K562 (cell line): ENCODE measurements at regions not wholly inside any gene's neighbourhood (a gene's known extent, or its start where the extent isn't known, plus 50 kb on each side); places are given as distances from the start of the nearest gene placed in this dataset.

Experiments used
- ARID3B ChIP-seq: fragments of 250-450 bp; sonication (Bioruptor Pico); IDR thresholded peaks from 2 replicates; pipeline ENCODE4 v1.4.0; 2020; ENCODE audit warnings: borderline replicate concordance
- ATF3 ChIP-seq, 2 experiments: fragments of 450-650 bp in 1 of 2; sonication (generic) in 1 of 2; formaldehyde crosslinking in 1 of 2; IDR thresholded peaks in 1 of 2; conservative IDR thresholded peaks in 1 of 2; 2 replicates each; pipeline versions ENCODE4 v1.6.1 to v1.8.1; 2016 to 2023; ENCODE audit warnings: mild to moderate bottlenecking in 2 of 2, moderate library complexity in 2 of 2, inconsistent platforms in 1 of 2, missing genetic modification reagents in 1 of 2
- EZH2 ChIP-seq: IDR thresholded peaks from 2 replicates; pipeline ENCODE4 v1.6.1; 2012; ENCODE audit warnings: low read depth, mild to moderate bottlenecking, inconsistent platforms, low read length, borderline replicate concordance
- MCM7 ChIP-seq, 2 experiments: fragments of 450-650 bp; IDR thresholded peaks; 2 replicates each; pipeline ENCODE4 v1.6.1; 2016 to 2018
- TAF1 ChIP-seq: IDR thresholded peaks from 2 replicates; pipeline ENCODE4 v1.6.1; 2011; ENCODE audit warnings: mild to moderate bottlenecking, low read length, moderate library complexity; ENCODE audit not compliant: insufficient read depth, control insufficient read depth, severe bottlenecking; ENCODE audit errors: extremely low read depth
- ZKSCAN3 ChIP-seq: fragments of 250-450 bp; sonication (Bioruptor Pico); IDR thresholded peaks from 2 replicates; pipeline ENCODE4 v1.4.0; 2020
- TF ChIP-seq, protein P1 (sequence below), 3 experiments: IDR thresholded peaks in 2 of 3; conservative IDR thresholded peaks in 1 of 3; 2 replicates each; pipeline ENCODE4 v1.5.1; 2011 to 2012; ENCODE audit warnings: low read length in 3 of 3, mild to moderate bottlenecking in 3 of 3, control low read depth in 2 of 3, improper control_type of control experiment in 1 of 3, inconsistent platforms in 1 of 3, low read depth in 1 of 3, mixed read lengths in 1 of 3, moderate library complexity in 1 of 3; ENCODE audit not compliant: insufficient read depth in 2 of 3

DNA sequence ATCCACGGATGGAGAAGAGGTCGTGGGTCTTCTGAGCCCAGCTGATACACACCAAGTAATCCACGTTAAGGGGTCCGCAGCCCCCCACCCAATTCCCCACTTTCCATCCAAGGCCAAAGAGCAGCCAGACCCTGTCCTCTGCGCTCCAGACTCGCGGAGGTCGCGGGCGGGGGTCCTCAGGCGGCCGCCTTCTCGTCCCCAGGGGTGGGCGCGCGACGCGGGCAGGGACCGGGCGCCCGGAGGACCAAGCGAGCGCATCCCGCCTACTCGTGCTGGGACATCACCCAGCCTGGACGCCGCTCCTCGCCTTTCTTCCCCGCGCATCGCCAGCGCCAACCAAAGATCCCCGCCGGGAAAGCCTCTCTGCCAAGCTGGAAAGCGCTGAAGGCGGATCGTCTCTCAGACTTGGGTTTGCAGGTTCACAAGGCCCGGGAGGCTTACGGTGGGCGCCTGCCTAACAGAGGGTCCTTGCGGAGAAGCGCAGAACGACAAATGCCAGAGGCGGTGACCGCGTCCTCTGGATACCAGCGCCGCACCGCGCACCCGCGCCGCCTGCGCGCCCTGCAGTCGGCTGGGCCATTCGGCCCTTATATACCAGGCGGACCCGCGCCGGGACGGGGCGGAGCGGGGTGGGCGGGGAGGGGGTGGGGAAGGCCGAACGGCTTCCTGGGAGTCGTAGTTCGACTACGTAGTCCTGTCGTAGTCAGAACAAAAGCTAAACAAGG lies 471.6 kb downstream of the SOX9 start:
- TF ChIP-seq TAF1 (no peak), ATF3 (IDR thresholded peaks at IDR 0.05) (no peak), ATF3 (CRISPR knock-in tag; conservative IDR thresholded peaks at IDR 0.05) (no peak), ZKSCAN3 (CRISPR knock-in tag) (no peak), MCM7 (IDR thresholded peaks at IDR 0.05) (no peak), ARID3B (CRISPR knock-in tag) (no peak), EZH2 (no peak)
- TF ChIP-seq, protein P1, sequence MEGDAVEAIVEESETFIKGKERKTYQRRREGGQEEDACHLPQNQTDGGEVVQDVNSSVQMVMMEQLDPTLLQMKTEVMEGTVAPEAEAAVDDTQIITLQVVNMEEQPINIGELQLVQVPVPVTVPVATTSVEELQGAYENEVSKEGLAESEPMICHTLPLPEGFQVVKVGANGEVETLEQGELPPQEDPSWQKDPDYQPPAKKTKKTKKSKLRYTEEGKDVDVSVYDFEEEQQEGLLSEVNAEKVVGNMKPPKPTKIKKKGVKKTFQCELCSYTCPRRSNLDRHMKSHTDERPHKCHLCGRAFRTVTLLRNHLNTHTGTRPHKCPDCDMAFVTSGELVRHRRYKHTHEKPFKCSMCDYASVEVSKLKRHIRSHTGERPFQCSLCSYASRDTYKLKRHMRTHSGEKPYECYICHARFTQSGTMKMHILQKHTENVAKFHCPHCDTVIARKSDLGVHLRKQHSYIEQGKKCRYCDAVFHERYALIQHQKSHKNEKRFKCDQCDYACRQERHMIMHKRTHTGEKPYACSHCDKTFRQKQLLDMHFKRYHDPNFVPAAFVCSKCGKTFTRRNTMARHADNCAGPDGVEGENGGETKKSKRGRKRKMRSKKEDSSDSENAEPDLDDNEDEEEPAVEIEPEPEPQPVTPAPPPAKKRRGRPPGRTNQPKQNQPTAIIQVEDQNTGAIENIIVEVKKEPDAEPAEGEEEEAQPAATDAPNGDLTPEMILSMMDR (IDR thresholded peaks at IDR 0.05 in 2 of 3, conservative IDR thresholded peaks at IDR 0.05 in 1 of 3; ENCODE audit: insufficient read depth in 2 of 3, low read depth in 1 of 3, low read length in 3 of 3), result no peak
